Epithelial cell of esophagus (primary cell): ENCODE measurements at regions not wholly inside any gene's neighbourhood (a gene's known extent, or its start where the extent isn't known, plus 50 kb on each side); places are given as distances from the start of the nearest gene placed in this dataset.

ENCODE experiments used
- DNase-seq: peaks from one replicate; pipeline ENCODE4 v3.0.0; 2010; ENCODE audit warnings: low read depth
- H3K4me3 ChIP-seq: 2 replicates; pipeline ENCODE4 v1.5.1; 2011; ENCODE audit warnings: mild to moderate bottlenecking, low read length, control low read depth
- CTCF ChIP-seq: IDR thresholded peaks from 2 replicates; pipeline ENCODE4 v1.5.1; 2011; ENCODE audit warnings: low read depth, mild to moderate bottlenecking, low read length, control low read depth, inconsistent platforms; ENCODE audit not compliant: insufficient read depth; ENCODE audit errors: missing control alignments

DNA sequence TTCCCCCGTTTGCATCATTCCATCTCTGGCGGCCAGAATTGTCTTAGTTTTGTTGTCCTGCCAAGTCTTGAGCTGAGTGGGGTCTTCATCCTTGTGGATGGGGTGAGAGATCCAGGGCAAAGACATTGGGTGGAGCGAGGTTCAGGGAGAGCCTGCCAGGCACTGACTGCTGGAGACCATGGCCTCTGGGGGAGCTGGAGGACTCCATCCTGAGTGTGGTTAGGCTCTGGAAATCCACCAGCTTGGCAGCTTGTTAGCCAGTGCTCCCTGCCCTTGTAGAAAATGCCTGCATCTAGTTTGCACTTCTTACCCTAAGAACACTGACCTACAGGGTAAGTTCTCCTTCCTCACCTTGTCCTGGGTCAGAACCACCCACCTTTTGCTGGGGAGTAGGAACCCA lies 97.2 kb upstream of the ZNF536 start:
- DNase-seq, result no peak
- no peak for TF ChIP-seq CTCF
- no peak overlapping the region for H3K4me3 ChIP-seq

DNA sequence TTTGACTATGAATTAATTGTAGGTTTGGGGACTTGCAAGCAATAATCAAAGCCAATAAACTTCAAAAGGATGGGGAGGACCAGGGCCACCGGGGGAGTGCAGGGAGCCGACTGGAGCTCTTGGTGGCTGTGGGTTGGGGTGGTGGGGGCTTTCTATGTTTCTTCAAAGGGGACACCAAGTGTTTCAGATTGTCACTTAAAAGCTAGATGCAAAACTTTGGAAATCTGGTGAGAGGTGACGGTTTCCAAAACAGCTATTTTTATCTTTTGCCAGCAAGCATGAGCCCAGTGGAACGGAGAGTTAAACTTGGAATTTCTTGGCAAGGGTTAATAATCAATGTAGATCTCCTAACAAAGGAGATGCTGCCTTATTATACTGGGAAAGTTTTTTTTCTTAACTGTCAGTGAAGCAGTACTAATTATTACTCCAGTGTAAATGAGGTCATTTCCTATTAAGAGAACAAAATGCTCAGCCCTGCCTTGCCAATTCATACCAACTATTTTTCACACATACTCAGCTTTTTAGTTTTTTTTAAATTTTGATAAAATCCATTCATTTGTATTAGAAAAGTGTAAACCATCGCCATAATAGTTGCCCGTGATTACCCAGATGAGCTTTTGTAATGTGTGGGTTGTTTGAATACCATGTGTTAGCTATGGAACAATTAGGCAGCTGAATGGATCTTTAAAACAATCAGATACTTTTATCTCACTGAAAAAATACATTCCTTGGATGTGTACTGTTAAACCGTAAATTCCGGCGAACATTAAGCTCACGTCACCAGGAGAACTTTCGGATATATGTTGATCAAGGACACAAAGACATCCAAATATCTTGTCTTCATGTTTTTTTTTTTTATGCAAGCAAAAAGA lies 95.9 kb upstream of the ZNF536 start:
- DNase-seq, result no peak
- no peak overlapping the region for H3K4me3 ChIP-seq
- TF ChIP-seq CTCF, result no peak

DNA sequence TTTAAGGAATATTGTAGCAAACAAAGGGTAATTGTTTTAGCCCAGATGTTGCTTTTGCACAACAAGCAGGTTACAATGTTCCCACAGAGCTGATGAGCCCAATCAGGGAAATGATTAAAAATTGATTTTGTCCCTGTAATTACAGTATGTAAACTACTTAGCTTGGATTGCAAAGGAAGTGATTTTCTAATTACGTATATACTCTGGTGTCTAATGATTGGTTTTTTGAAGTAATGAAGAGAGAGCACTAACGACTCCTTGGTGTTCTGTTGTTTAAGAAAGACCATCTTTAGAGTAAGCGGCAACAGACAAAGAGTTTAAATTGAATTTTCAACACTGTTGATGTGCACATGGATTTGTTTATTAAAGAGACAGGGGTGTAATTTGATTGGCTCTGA lies 95.3 kb upstream of the ZNF536 start:
- DNase-seq, result no peak
- H3K4me3 ChIP-seq, result no peak overlapping the region
- TF ChIP-seq CTCF, result no peak

- no peak overlapping the region for H3K4me3 ChIP-seq
- no peak for DNase-seq
- TF ChIP-seq CTCF, result no peak
These were observed 94.0 kb upstream of the ZNF536 start for GRCh38 chr19:30277941-30278881.

DNA sequence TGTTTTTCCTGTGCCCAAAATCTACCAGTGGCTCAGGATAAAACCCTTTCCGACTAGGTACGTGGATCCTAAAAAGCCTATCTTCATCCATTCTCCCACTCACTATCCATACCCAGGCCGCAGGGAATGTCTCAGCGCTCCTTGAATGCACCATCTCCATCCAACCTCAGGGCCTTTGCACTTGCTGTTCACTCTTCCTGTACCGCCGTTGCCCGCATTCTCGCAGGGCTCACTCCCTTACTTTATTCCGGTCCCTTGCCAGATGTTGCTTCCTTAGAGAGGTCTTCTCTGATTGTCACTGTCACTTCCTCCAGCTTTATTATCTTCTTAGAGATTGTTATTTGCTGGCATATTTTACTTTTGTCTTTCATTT lies 93.3 kb upstream of the ZNF536 start:
- no peak for TF ChIP-seq CTCF
- no peak overlapping the region for H3K4me3 ChIP-seq
- DNase-seq, result no peak

GRCh38 chr19:30280018-30280417 lies 92.2 kb upstream of the ZNF536 start:
- TF ChIP-seq CTCF, result no peak

DNA sequence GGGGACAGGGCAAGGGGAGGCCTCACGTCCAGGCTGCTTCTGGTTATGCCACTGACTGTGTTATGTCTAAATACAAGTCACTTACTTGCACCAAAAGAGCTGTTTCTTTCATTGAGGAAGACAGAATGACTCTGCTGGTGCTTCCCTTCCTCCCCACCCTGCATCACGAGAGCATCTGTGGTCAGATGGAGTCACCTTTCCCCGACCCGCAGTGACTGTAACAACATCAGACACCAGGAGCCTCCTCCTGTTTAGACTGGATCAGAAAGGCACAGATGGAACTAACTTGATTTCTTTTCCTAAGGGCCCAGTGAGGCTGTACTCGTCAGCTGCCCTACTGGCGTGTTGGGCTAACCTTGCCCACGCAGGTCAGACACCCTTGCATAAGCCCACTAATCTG lies 90.3 kb upstream of the ZNF536 start:
- H3K4me3 ChIP-seq, result no peak overlapping the region
- no peak for DNase-seq
- TF ChIP-seq CTCF, result no peak

More at GRCh38 chr19:30280018-30280417, 92.2 kb upstream of the ZNF536 start:
- H3K4me3 ChIP-seq, result no peak overlapping the region
- no peak for DNase-seq
